GM12878 (cell line): ENCODE measurements at regions not wholly inside any gene's neighbourhood (a gene's known extent, or its start where the extent isn't known, plus 50 kb on each side); places are given as distances from the start of the nearest gene placed in this dataset.

Experiments used
- ATAC-seq: fragments of 200-7000 bp; cut with Tn5 transposase; 3 replicates; pipeline ENCODE4 v1.9.1; 2020; ENCODE audit warnings: mild to moderate bottlenecking, moderate library complexity
- BruUV-seq: library from RNA; stranded (reverse); fragments of 400-500 nt; replicated peaks from 2 replicates; lab custom pipeline; 2021; lab: Mats Ljungman, UMichigan
- CTCF ChIA-PET: fragments of 300-600 bp; sonication (Branson Sonifier 250); formaldehyde crosslinking; extraction: SDS; loops from one replicate; lab custom pipeline; 2021; ENCODE audit warnings: inconsistent platforms; lab: Yijun Ruan, JAX
- POLR2A ChIA-PET: fragments of 350-600 bp; formaldehyde crosslinking; extraction: SDS; loops from one replicate; lab custom pipeline; 2021; ENCODE audit warnings: inconsistent platforms; lab: Charles Lee
- RAD21 ChIA-PET: fragments of 300-600 bp; sonication (Branson Sonifier 250); formaldehyde crosslinking; loops from one replicate; lab custom pipeline; 2023; ENCODE audit warnings: antibody characterized with exemption; ENCODE audit not compliant: unreplicated experiment; lab: Charles Lee
- SMC1A ChIA-PET: fragments of 300-600 bp; sonication (Branson Sonifier 250); formaldehyde crosslinking; loops from one replicate; lab custom pipeline; 2023; ENCODE audit not compliant: unreplicated experiment, uncharacterized antibody; lab: Charles Lee
- DNase-seq: peaks from one replicate; pipeline ENCODE4 v3.0.0-alpha.2; 2011; ENCODE audit warnings: low read depth, low spot score
- FAIRE-seq: peaks from 3 replicates; lab custom pipeline; 2011; peaks lifted over from hg19 to GRCh38; lab: Jason Lieb, UNC
- H2AFZ ChIP-seq: 2 replicates; pipeline ENCODE4 v1.6.0; 2011; ENCODE audit warnings: low read depth, low read length, control low read depth; ENCODE audit not compliant: control insufficient read depth
- H3K27ac ChIP-seq: 2 replicates; pipeline ENCODE4 v1.5.1; 2011; ENCODE audit warnings: control low read depth; ENCODE audit not compliant: control insufficient read depth, insufficient read depth
- H3K27me3 ChIP-seq, 2 experiments: replicated peaks in 1 of 2; 2 replicates each; pipeline versions ENCODE4 v1.6.0 to v1.6.1; 2011; ENCODE audit warnings: low read length in 1 of 2; ENCODE audit not compliant: control insufficient read depth in 2 of 2, insufficient read depth in 2 of 2
- H3K36me3 ChIP-seq, 2 experiments: 2 replicates each; pipeline ENCODE4 v1.5.1; 2011; ENCODE audit warnings: low read length in 1 of 2; ENCODE audit not compliant: control insufficient read depth in 2 of 2, insufficient read depth in 2 of 2
- H3K4me1 ChIP-seq: 2 replicates; pipeline ENCODE4 v1.6.1; 2011; ENCODE audit warnings: mild to moderate bottlenecking, low read length, moderate library complexity, mixed read lengths; ENCODE audit not compliant: control insufficient read depth, insufficient read depth
- H3K4me2 ChIP-seq: 2 replicates; pipeline ENCODE4 v1.6.0; 2011; ENCODE audit warnings: control low read depth; ENCODE audit not compliant: control insufficient read depth, insufficient read depth
- H3K4me3 ChIP-seq: fragments of 200-600 bp; sonication (generic); 2 replicates; pipeline ENCODE4 v1.5.1; 2016
- H3K79me2 ChIP-seq: 2 replicates; pipeline ENCODE4 v1.6.0; 2011; ENCODE audit warnings: low read length; ENCODE audit not compliant: control insufficient read depth, insufficient read depth
- H3K9ac ChIP-seq: 2 replicates; pipeline ENCODE4 v1.8.0; 2011; ENCODE audit warnings: low read length, control low read depth, mixed read lengths; ENCODE audit not compliant: control insufficient read depth, insufficient read depth
- H3K9me3 ChIP-seq: replicated peaks from 3 replicates; pipeline ENCODE4 v1.5.1; 2011; ENCODE audit warnings: mild to moderate bottlenecking, low read length; ENCODE audit not compliant: control insufficient read depth, insufficient read depth
- H4K20me1 ChIP-seq: 2 replicates; pipeline ENCODE4 v1.6.0; 2011; ENCODE audit not compliant: control insufficient read depth, insufficient read depth
- CTCF ChIP-seq, 3 experiments: IDR thresholded peaks in 2 of 3; conservative IDR thresholded peaks in 1 of 3; 2 replicates each; pipeline ENCODE4 v1.5.1; 2011; ENCODE audit warnings: low read depth in 3 of 3, low read length in 3 of 3, mild to moderate bottlenecking in 3 of 3, control low read depth in 2 of 3, moderate library complexity in 2 of 3, inconsistent platforms in 1 of 3, mixed read lengths in 1 of 3; ENCODE audit not compliant: control insufficient read depth in 2 of 3, insufficient read depth in 1 of 3; ENCODE audit errors: extremely low read depth in 1 of 3
- GABPA ChIP-seq: IDR thresholded peaks from 2 replicates; pipeline ENCODE4 v1.6.1; 2014; ENCODE audit warnings: antibody characterized with exemption, low read depth, mild to moderate bottlenecking, inconsistent platforms
- MLLT1 ChIP-seq: fragments of 450-650 bp; IDR thresholded peaks from 2 replicates; pipeline ENCODE4 v1.6.1; 2016; ENCODE audit warnings: mild to moderate bottlenecking
- NFYA ChIP-seq: IDR thresholded peaks from 2 replicates; pipeline ENCODE4 v1.6.1; 2011; ENCODE audit warnings: low read depth, mild to moderate bottlenecking, low read length, improper control_type of control experiment, borderline replicate concordance
- NRF1 ChIP-seq: conservative IDR thresholded peaks from 2 replicates; pipeline ENCODE4 v1.6.1; 2011; ENCODE audit warnings: mild to moderate bottlenecking, low read depth, low read length, improper control_type of control experiment
- PML ChIP-seq: IDR thresholded peaks from 2 replicates; pipeline ENCODE4 v1.6.1; 2012; ENCODE audit warnings: low read length, inconsistent platforms
- RELA ChIP-seq: fragments of 450-650 bp; IDR thresholded peaks from 2 replicates; pipeline ENCODE4 v1.8.0; 2014; ENCODE audit warnings: borderline replicate concordance; ENCODE audit not compliant: partially characterized antibody
- REST ChIP-seq: IDR thresholded peaks from 2 replicates; pipeline ENCODE4 v1.6.1; 2012; ENCODE audit warnings: mild to moderate bottlenecking, low read depth, low read length
- RUNX3 ChIP-seq: IDR thresholded peaks from 2 replicates; pipeline ENCODE4 v1.6.1; 2012; ENCODE audit warnings: low read length, inconsistent platforms
- SP1 ChIP-seq: IDR thresholded peaks from one replicate; pipeline ENCODE4 v1.6.1; 2011; ENCODE audit warnings: low read depth, low read length
- SRF ChIP-seq, 2 experiments: IDR thresholded peaks; 2 replicates each; pipeline ENCODE4 v1.6.1; 2011; ENCODE audit warnings: low read depth in 2 of 2, low read length in 2 of 2, mild to moderate bottlenecking in 1 of 2, moderate library complexity in 1 of 2
- ZNF274 ChIP-seq: IDR thresholded peaks from one replicate; pipeline ENCODE4 v1.8.0; 2011; ENCODE audit not compliant: insufficient read length, insufficient read depth
- WGBS: methylation state at CpG from one replicate; pipeline ENCODE4 v1.1.6; 2016; ENCODE audit warnings: low lambda C conversion rate; ENCODE audit not compliant: insufficient replicate concordance, insufficient coverage; ENCODE audit errors: missing lambda C conversion rate; 5-methylcytosine and 5-hydroxymethylcytosine counted together
- in situ Hi-C: fragments of 300-500 bp; cut with MboI; formaldehyde crosslinking; loops from 9 replicates; pipeline ENCODE4 v1.14.3; 2018; ENCODE audit warnings: mixed read lengths
- intact Hi-C: fragments of 100-400 bp; cut with micrococcal nuclease; formaldehyde crosslinking; loops from one replicate; pipeline ENCODE4 v1.14.2; 2022; ENCODE audit not compliant: unreplicated experiment
- TF ChIP-seq, protein P1 (sequence below): fragments of 450-650 bp; IDR thresholded peaks from 2 replicates; pipeline ENCODE4 v1.6.1; 2016; ENCODE audit warnings: mild to moderate bottlenecking
- TF ChIP-seq, protein P2 (sequence below): IDR thresholded peaks from 2 replicates; pipeline ENCODE4 v1.6.1; 2012; ENCODE audit warnings: low read length, inconsistent platforms

DNA sequence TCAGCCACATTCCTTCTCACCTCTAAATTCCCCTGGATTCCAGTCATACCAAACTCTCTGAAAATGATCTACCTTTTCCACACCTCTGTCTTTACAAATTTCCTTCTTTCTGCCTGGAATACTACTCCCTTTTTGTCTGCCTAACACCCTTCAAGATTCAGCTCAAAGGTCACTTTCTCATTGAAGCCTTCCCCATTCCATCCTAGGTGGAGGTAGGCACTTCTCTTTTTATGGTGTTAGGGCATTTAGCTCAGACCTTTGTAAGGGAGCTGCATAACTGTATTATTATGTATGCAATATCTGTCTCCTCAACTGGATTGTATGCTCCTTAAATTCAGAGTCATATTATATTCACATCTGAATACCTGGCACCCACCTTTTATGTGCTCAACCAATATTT is 137.7 kb downstream of the RCHY1 start (continued):
- no peak for TF ChIP-seq MLLT1

- Histone ChIP-seq H3K9me3 (no peaks in the 10 kb centered on the region), H3K4me2 (no peak overlapping the region), H3K9ac (no peak overlapping the region), H3K4me1 (no peaks in the 10 kb centered on the region), H3K27ac (no peak overlapping the region), H4K20me1 (no peaks in the 10 kb centered on the region), H3K4me3 (no peak overlapping the region), H3K36me3 (no peaks in the 10 kb centered on the region), H2AFZ (no peak overlapping the region), H3K79me2 (no peaks in the 10 kb centered on the region), H3K27me3 (peaks cover 0 to 3% of the 10 kb centered on the region in 2 experiments; a peak in 1 of 4 replicates)
- intact Hi-C loops (no loop called here), in situ Hi-C loops (no loop called here)
- ChIA-PET CTCF (no interaction called here), SMC1A (interaction anchor here (0.6 kb wide), 1 partner anchor 166 kb away, joined by 3 read pairs; no protein-coding TSS in a partner anchor), POLR2A (interaction anchor here (0.6 kb wide), 1 partner anchor 18 kb away, joined by 3 read pairs; no protein-coding TSS in a partner anchor), RAD21 (no interaction called here)
- DNase-seq: no peak
- no peak for FAIRE-seq
- BruUV-seq: no TSS peak
- 19% methylated on average over 2 of the region's 2 CpGs for WGBS
- no peak for ATAC-seq
- TF ChIP-seq PML (no peak), SP1 (no peak), GABPA (no peak), RELA (no peak), NFYA (no peak), RUNX3 (no peak), CTCF (IDR thresholded peaks at IDR 0.05 in 2 of 3, conservative IDR thresholded peaks at IDR 0.05 in 1 of 3; ENCODE audit: control insufficient read depth in 2 of 3, extremely low read depth in 1 of 3, insufficient read depth in 1 of 3, low read depth in 3 of 3, low read length in 3 of 3) (no peak), REST (no peak), ZNF274 (no peak), NRF1 (no peak), SRF (IDR thresholded peaks at IDR 0.05; ENCODE audit: low read depth in 2 of 2, low read length in 2 of 2) (no peak)
- TF ChIP-seq, protein P1, sequence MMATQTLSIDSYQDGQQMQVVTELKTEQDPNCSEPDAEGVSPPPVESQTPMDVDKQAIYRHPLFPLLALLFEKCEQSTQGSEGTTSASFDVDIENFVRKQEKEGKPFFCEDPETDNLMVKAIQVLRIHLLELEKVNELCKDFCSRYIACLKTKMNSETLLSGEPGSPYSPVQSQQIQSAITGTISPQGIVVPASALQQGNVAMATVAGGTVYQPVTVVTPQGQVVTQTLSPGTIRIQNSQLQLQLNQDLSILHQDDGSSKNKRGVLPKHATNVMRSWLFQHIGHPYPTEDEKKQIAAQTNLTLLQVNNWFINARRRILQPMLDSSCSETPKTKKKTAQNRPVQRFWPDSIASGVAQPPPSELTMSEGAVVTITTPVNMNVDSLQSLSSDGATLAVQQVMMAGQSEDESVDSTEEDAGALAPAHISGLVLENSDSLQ: no peak
- TF ChIP-seq, protein P2, sequence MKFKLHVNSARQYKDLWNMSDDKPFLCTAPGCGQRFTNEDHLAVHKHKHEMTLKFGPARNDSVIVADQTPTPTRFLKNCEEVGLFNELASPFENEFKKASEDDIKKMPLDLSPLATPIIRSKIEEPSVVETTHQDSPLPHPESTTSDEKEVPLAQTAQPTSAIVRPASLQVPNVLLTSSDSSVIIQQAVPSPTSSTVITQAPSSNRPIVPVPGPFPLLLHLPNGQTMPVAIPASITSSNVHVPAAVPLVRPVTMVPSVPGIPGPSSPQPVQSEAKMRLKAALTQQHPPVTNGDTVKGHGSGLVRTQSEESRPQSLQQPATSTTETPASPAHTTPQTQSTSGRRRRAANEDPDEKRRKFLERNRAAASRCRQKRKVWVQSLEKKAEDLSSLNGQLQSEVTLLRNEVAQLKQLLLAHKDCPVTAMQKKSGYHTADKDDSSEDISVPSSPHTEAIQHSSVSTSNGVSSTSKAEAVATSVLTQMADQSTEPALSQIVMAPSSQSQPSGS: no peak
These were observed 142.3 kb downstream of the RCHY1 start for GRCh38 chr4:75371915-75372314.
